ENCODE measurements at regions not wholly inside any gene's neighbourhood (a gene's known extent, or its start where the extent isn't known, plus 50 kb on each side); places are given as distances from the start of the nearest gene placed in this dataset.

DNA sequence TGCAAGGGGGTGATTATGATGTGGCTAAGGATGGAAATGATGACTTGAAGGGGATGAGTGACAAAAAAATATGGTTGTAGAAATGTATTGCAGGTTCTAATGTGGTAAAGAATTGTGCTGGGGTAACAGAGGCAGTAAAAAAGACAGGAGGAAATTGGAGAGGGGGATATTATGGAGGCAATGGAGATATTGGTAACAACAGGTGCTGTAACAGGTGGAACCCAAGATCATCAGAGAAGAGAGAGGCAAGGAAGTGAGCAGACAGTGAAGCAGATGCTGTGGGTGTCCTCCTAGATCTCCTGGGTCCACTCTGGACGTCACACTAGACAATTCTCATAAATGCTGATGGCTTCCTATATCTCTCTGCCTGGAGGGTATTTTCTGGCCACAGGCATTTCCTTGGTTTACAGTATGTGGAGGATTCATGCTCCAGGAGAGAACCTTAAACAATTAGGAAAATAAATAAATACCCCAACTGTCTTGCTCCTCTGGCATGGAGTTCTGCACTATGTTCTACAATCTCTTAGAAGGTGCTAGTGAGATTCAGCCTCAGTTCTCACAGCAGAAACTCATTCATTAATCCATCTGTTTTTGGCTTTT lies 620.3 kb upstream of the PLXNA2 start:
- H3K9ac ChIP-seq (ENCODE audit: low read length): no peak overlapping the region
- no peaks in the 10 kb centered on the region for H3K9me2 ChIP-seq (replicated peaks; ENCODE audit: insufficient read depth, low read length)
- no peaks in the 10 kb centered on the region for H4K20me1 ChIP-seq (ENCODE audit: insufficient read depth, low read length)
- H2AFZ ChIP-seq (ENCODE audit: low read length): no peak overlapping the region
- peaks cover 4% of the 10 kb centered on the region; the same call in 1 of the 2 replicates for H3F3A ChIP-seq (ENCODE audit: insufficient read depth, low read length)
- H3K27me3 ChIP-seq (replicated peaks; ENCODE audit: insufficient read depth, low read length): no peaks in the 10 kb centered on the region
- H3K4me2 ChIP-seq (ENCODE audit: low read depth, low read length): no peak overlapping the region
- no peak overlapping the region for H3K27ac ChIP-seq (ENCODE audit: low read length)
- no peaks in the 10 kb centered on the region for H3K36me3 ChIP-seq (replicated peaks; ENCODE audit: insufficient read depth, low read length)
- peaks cover 15% of the 10 kb centered on the region for H3K4me1 ChIP-seq (ENCODE audit: low read length)
- H3K4me3 ChIP-seq (ENCODE audit: low read length): no peak overlapping the region
- TF ChIP-seq, protein P1, sequence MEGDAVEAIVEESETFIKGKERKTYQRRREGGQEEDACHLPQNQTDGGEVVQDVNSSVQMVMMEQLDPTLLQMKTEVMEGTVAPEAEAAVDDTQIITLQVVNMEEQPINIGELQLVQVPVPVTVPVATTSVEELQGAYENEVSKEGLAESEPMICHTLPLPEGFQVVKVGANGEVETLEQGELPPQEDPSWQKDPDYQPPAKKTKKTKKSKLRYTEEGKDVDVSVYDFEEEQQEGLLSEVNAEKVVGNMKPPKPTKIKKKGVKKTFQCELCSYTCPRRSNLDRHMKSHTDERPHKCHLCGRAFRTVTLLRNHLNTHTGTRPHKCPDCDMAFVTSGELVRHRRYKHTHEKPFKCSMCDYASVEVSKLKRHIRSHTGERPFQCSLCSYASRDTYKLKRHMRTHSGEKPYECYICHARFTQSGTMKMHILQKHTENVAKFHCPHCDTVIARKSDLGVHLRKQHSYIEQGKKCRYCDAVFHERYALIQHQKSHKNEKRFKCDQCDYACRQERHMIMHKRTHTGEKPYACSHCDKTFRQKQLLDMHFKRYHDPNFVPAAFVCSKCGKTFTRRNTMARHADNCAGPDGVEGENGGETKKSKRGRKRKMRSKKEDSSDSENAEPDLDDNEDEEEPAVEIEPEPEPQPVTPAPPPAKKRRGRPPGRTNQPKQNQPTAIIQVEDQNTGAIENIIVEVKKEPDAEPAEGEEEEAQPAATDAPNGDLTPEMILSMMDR (IDR thresholded peaks at IDR 0.05; ENCODE audit: low read length): no peak
- TF ChIP-seq EZH2phosphoT487 (IDR thresholded peaks at IDR 0.05; ENCODE audit: low read length) (no peak), EZH2 (optimal IDR thresholded peaks at IDR 0.05; ENCODE audit: low read depth, low read length) (no peak)
- no peaks in the 10 kb centered on the region for H3K79me2 ChIP-seq (ENCODE audit: low read length)
- no peaks in the 10 kb centered on the region for H3K9me3 ChIP-seq (replicated peaks; ENCODE audit: insufficient read depth, low read length)
- DNase-seq: no peak

GRCh38 chr1:208866386-208866955 lies 622.3 kb upstream of the PLXNA2 start:
- H3K27me3 ChIP-seq (replicated peaks; ENCODE audit: insufficient read depth, low read length): no peaks in the 10 kb centered on the region
- 0 out of 2 replicates have a peak overlapping the region, but pooled peaks have one; percentile 7 for H2AFZ ChIP-seq (ENCODE audit: low read length)
- peaks cover 15% of the 10 kb centered on the region for H3K4me1 ChIP-seq (ENCODE audit: low read length)
- H3K4me3 ChIP-seq (ENCODE audit: low read length): no peak overlapping the region
- TF ChIP-seq, protein P1 (IDR thresholded peaks at IDR 0.05; ENCODE audit: low read length): no peak
- TF ChIP-seq EZH2 (optimal IDR thresholded peaks at IDR 0.05; ENCODE audit: low read depth, low read length): no peak
- TF ChIP-seq EZH2phosphoT487 (IDR thresholded peaks at IDR 0.05; ENCODE audit: low read length): no peak
- no peak overlapping the region for H3K27ac ChIP-seq (ENCODE audit: low read length)
- no peak overlapping the region for H3K9ac ChIP-seq (ENCODE audit: low read length)
- H3K9me2 ChIP-seq (replicated peaks; ENCODE audit: insufficient read depth, low read length): no peaks in the 10 kb centered on the region
- no peaks in the 10 kb centered on the region for H4K20me1 ChIP-seq (ENCODE audit: insufficient read depth, low read length)
- peaks cover 4% of the 10 kb centered on the region; the same call in 1 of the 2 replicates for H3F3A ChIP-seq (ENCODE audit: insufficient read depth, low read length)
- no peaks in the 10 kb centered on the region for H3K79me2 ChIP-seq (ENCODE audit: low read length)
- peak overlapping the region; percentile 25 for H3K4me2 ChIP-seq (ENCODE audit: low read depth, low read length)
- DNase-seq: peak; percentile 71
- H3K9me3 ChIP-seq (replicated peaks; ENCODE audit: insufficient read depth, low read length): no peaks in the 10 kb centered on the region
- H3K36me3 ChIP-seq (replicated peaks; ENCODE audit: insufficient read depth, low read length): no peaks in the 10 kb centered on the region

DNA sequence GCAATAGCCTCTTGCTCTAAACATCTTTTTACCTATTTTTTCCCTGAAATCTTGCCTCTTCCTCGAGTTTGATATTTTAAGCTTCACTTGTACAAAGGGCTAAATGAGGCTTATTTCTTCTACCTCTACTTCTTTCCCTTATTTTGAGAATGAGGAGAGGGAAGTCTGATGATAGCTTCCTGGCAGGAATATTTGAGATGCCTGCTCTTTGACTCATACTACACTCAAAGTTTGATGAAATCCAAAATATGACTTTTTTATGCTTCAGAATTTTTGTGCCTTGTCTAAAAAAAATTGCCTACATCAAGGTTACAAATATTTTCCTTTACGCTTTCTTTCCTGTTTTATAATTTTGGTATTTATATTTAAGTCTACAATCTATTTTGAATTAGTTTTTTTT lies 624.4 kb upstream of the PLXNA2 start:
- no peaks in the 10 kb centered on the region for H3K9me3 ChIP-seq (replicated peaks; ENCODE audit: insufficient read depth, low read length)
- peaks cover 4% of the 10 kb centered on the region; the same call in 1 of the 2 replicates for H3F3A ChIP-seq (ENCODE audit: insufficient read depth, low read length)
- no peak overlapping the region for H3K27ac ChIP-seq (ENCODE audit: low read length)
- no peaks in the 10 kb centered on the region for H3K9me2 ChIP-seq (replicated peaks; ENCODE audit: insufficient read depth, low read length)
- no peak overlapping the region for H3K9ac ChIP-seq (ENCODE audit: low read length)
- H3K79me2 ChIP-seq (ENCODE audit: low read length): no peaks in the 10 kb centered on the region
- no peaks in the 10 kb centered on the region for H3K27me3 ChIP-seq (replicated peaks; ENCODE audit: insufficient read depth, low read length)
- no peak for DNase-seq
- no peak overlapping the region for H2AFZ ChIP-seq (ENCODE audit: low read length)
- H3K4me1 ChIP-seq (ENCODE audit: low read length): peaks cover 15% of the 10 kb centered on the region
- H4K20me1 ChIP-seq (ENCODE audit: insufficient read depth, low read length): no peaks in the 10 kb centered on the region
- TF ChIP-seq EZH2phosphoT487 (IDR thresholded peaks at IDR 0.05; ENCODE audit: low read length) (no peak), EZH2 (optimal IDR thresholded peaks at IDR 0.05; ENCODE audit: low read depth, low read length) (no peak)
- TF ChIP-seq, protein P1 (IDR thresholded peaks at IDR 0.05; ENCODE audit: low read length): no peak
- H3K36me3 ChIP-seq (replicated peaks; ENCODE audit: insufficient read depth, low read length): no peaks in the 10 kb centered on the region
- no peak overlapping the region for H3K4me2 ChIP-seq (ENCODE audit: low read depth, low read length)
- no peak overlapping the region for H3K4me3 ChIP-seq (ENCODE audit: low read length)

Data from MM.1S (cell line).